ENCODE measurements at regions not wholly inside any gene's neighbourhood (a gene's known extent, or its start where the extent isn't known, plus 50 kb on each side); places are given as distances from the start of the nearest gene placed in this dataset.

- Mint-ChIP-seq H3K4me1 (ENCODE audit: low read depth, unreplicated experiment) (no peaks in the 10 kb centered on the region), H3K4me3 (ENCODE audit: low read depth, unreplicated experiment) (no peak overlapping the region), H3K27me3 (ENCODE audit: unreplicated experiment) (no peaks in the 10 kb centered on the region), H3K36me3 (ENCODE audit: insufficient read depth, unreplicated experiment) (no peaks in the 10 kb centered on the region), H3K27ac (ENCODE audit: unreplicated experiment) (no peak overlapping the region), H3K9me3 (ENCODE audit: low read depth, unreplicated experiment) (no peaks in the 10 kb centered on the region)
- intact Hi-C loops (cut with micrococcal nuclease; ENCODE audit: unreplicated experiment), result no loop called here
- no TSS peak for BruUV-seq (replicated peaks)
- no peak for TF ChIP-seq CTCF (IDR thresholded peaks at IDR 0.05; ENCODE audit: unreplicated experiment)
- DNase-seq, result no peak
- CTCF ChIA-PET, result no interaction called here
Measured at GRCh38 chr5:15263942-15264341, 236.0 kb upstream of the FBXL7 start.

GRCh38 chr5:15263406-15263805, 236.6 kb upstream of the FBXL7 start:
- H3K27me3 Mint-ChIP-seq (ENCODE audit: unreplicated experiment), result no peaks in the 10 kb centered on the region
- no peak for DNase-seq
- intact Hi-C loops (cut with micrococcal nuclease; ENCODE audit: unreplicated experiment), result no loop called here
- no peak for TF ChIP-seq CTCF (IDR thresholded peaks at IDR 0.05; ENCODE audit: unreplicated experiment)
- CTCF ChIA-PET, result no interaction called here
- no peaks in the 10 kb centered on the region for H3K4me1 Mint-ChIP-seq (ENCODE audit: low read depth, unreplicated experiment)
- no peaks in the 10 kb centered on the region for H3K36me3 Mint-ChIP-seq (ENCODE audit: insufficient read depth, unreplicated experiment)
- no TSS peak for BruUV-seq (replicated peaks)
- no peak overlapping the region for H3K27ac Mint-ChIP-seq (ENCODE audit: unreplicated experiment)
- no peaks in the 10 kb centered on the region for H3K9me3 Mint-ChIP-seq (ENCODE audit: low read depth, unreplicated experiment)
- H3K4me3 Mint-ChIP-seq (ENCODE audit: low read depth, unreplicated experiment), result no peak overlapping the region

- Mint-ChIP-seq H3K9me3 (ENCODE audit: low read depth, unreplicated experiment) (no peaks in the 10 kb centered on the region), H3K4me1 (ENCODE audit: low read depth, unreplicated experiment) (no peaks in the 10 kb centered on the region), H3K27ac (ENCODE audit: unreplicated experiment) (no peak overlapping the region), H3K27me3 (ENCODE audit: unreplicated experiment) (no peaks in the 10 kb centered on the region), H3K36me3 (ENCODE audit: insufficient read depth, unreplicated experiment) (no peaks in the 10 kb centered on the region), H3K4me3 (ENCODE audit: low read depth, unreplicated experiment) (no peak overlapping the region)
- intact Hi-C loops (cut with micrococcal nuclease; ENCODE audit: unreplicated experiment), result no loop called here
- CTCF ChIA-PET, result interaction anchor here (0.5 kb wide), 1 partner anchor 84 kb away, joined by 4 read pairs; no protein-coding TSS in a partner anchor
- no peak for TF ChIP-seq CTCF (IDR thresholded peaks at IDR 0.05; ENCODE audit: unreplicated experiment)
- no TSS peak for BruUV-seq (replicated peaks)
- DNase-seq, result no peak
Measured at GRCh38 chr5:15261269-15261995, 238.5 kb upstream of the FBXL7 start.

- no peak overlapping the region for H3K4me3 Mint-ChIP-seq (ENCODE audit: low read depth, unreplicated experiment)
- no peaks in the 10 kb centered on the region for H3K4me1 Mint-ChIP-seq (ENCODE audit: low read depth, unreplicated experiment)
- H3K36me3 Mint-ChIP-seq (ENCODE audit: insufficient read depth, unreplicated experiment), result no peaks in the 10 kb centered on the region
- DNase-seq, result no peak
- no peaks in the 10 kb centered on the region for H3K9me3 Mint-ChIP-seq (ENCODE audit: low read depth, unreplicated experiment)
- no peak for TF ChIP-seq CTCF (IDR thresholded peaks at IDR 0.05; ENCODE audit: unreplicated experiment)
- intact Hi-C loops (cut with micrococcal nuclease; ENCODE audit: unreplicated experiment), result no loop called here
- H3K27ac Mint-ChIP-seq (ENCODE audit: unreplicated experiment), result no peak overlapping the region
- no peaks in the 10 kb centered on the region for H3K27me3 Mint-ChIP-seq (ENCODE audit: unreplicated experiment)
- CTCF ChIA-PET, result interaction anchor here (0.5 kb wide), 1 partner anchor 85 kb away, joined by 4 read pairs; no protein-coding TSS in a partner anchor
- BruUV-seq (replicated peaks), result no TSS peak
Measured at GRCh38 chr5:15260356-15261268, 239.4 kb upstream of the FBXL7 start.

All from Calu3 (cell line).